HepG2 (cell line): ENCODE measurements at regions not wholly inside any gene's neighbourhood (a gene's known extent, or its start where the extent isn't known, plus 50 kb on each side); places are given as distances from the start of the nearest gene placed in this dataset.

Source experiments
- KDM1A ChIP-seq: IDR thresholded peaks from 2 replicates; pipeline ENCODE4 v1.6.1; 2016; ENCODE audit warnings: missing compliant biosample characterization
- PPARG ChIP-seq: conservative IDR thresholded peaks from 2 replicates; pipeline ENCODE4 v1.6.1; 2016; ENCODE audit warnings: missing biosample characterization, missing genetic modification reagents
- TF ChIP-seq, protein P1 (sequence below), 2 experiments: fragments of 450-650 bp in 1 of 2; sonication (generic) in 1 of 2; formaldehyde crosslinking in 1 of 2; IDR thresholded peaks; 2 replicates each; pipeline versions ENCODE4 v1.6.1 to v1.8.0; 2016 to 2022; ENCODE audit warnings: antibody characterized with exemption in 1 of 2, mild to moderate bottlenecking in 1 of 2, missing genetic modification reagents in 1 of 2
- TF ChIP-seq, protein P2 (sequence below): sonication (generic); formaldehyde crosslinking; IDR thresholded peaks from 2 replicates; pipeline ENCODE4 v1.9.0; 2021; ENCODE audit warnings: missing genetic modification reagents, mild to moderate bottlenecking, borderline replicate concordance

DNA sequence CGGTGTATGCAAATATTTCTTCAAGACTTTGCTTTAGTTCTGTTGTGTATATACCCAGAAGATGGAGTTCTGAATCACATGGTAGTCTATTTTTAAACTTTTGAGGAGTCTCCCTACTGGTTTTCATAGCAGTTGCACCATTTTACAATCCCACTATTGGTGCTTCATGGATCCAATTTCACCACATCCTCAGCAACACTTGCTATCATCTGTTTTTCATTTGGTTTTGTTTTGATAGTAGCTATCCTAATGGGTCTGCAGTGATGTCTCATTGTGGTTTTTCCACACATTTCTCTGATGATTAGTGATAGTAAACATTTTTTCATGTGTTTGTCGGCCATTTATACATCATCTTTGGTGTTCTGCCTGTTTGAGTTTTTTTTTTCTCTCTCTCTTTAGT lies 1339.3 kb downstream of the EFNA5 start (continued):
- TF ChIP-seq, protein P1, sequence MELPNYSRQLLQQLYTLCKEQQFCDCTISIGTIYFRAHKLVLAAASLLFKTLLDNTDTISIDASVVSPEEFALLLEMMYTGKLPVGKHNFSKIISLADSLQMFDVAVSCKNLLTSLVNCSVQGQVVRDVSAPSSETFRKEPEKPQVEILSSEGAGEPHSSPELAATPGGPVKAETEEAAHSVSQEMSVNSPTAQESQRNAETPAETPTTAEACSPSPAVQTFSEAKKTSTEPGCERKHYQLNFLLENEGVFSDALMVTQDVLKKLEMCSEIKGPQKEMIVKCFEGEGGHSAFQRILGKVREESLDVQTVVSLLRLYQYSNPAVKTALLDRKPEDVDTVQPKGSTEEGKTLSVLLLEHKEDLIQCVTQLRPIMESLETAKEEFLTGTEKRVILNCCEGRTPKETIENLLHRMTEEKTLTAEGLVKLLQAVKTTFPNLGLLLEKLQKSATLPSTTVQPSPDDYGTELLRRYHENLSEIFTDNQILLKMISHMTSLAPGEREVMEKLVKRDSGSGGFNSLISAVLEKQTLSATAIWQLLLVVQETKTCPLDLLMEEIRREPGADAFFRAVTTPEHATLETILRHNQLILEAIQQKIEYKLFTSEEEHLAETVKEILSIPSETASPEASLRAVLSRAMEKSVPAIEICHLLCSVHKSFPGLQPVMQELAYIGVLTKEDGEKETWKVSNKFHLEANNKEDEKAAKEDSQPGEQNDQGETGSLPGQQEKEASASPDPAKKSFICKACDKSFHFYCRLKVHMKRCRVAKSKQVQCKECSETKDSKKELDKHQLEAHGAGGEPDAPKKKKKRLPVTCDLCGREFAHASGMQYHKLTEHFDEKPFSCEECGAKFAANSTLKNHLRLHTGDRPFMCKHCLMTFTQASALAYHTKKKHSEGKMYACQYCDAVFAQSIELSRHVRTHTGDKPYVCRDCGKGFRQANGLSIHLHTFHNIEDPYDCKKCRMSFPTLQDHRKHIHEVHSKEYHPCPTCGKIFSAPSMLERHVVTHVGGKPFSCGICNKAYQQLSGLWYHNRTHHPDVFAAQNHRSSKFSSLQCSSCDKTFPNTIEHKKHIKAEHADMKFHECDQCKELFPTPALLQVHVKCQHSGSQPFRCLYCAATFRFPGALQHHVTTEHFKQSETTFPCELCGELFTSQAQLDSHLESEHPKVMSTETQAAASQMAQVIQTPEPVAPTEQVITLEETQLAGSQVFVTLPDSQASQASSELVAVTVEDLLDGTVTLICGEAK (IDR thresholded peaks at IDR 0.05) = no peak
- TF ChIP-seq, protein P1 (CRISPR knock-in tag; IDR thresholded peaks at IDR 0.05) = no peak
- TF ChIP-seq KDM1A (CRISPR knock-in tag) (no peak), PPARG (CRISPR knock-in tag) (no peak)
- TF ChIP-seq, protein P2, sequence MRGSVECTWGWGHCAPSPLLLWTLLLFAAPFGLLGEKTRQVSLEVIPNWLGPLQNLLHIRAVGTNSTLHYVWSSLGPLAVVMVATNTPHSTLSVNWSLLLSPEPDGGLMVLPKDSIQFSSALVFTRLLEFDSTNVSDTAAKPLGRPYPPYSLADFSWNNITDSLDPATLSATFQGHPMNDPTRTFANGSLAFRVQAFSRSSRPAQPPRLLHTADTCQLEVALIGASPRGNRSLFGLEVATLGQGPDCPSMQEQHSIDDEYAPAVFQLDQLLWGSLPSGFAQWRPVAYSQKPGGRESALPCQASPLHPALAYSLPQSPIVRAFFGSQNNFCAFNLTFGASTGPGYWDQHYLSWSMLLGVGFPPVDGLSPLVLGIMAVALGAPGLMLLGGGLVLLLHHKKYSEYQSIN = no peak
